ENCODE measurements at regions not wholly inside any gene's neighbourhood (a gene's known extent, or its start where the extent isn't known, plus 50 kb on each side); places are given as distances from the start of the nearest gene placed in this dataset.

GRCh38 chr11:88050247-88050646 lies 125.0 kb downstream of the RAB38 start:
- TF ChIP-seq POLR2A (IDR thresholded peaks at IDR 0.05; ENCODE audit: low read depth, low read length) (no peak), TAF1 (IDR thresholded peaks at IDR 0.05; ENCODE audit: low read depth, low read length) (no peak)
